ENCODE measurements at regions not wholly inside any gene's neighbourhood (a gene's known extent, or its start where the extent isn't known, plus 50 kb on each side); places are given as distances from the start of the nearest gene placed in this dataset.

DNA sequence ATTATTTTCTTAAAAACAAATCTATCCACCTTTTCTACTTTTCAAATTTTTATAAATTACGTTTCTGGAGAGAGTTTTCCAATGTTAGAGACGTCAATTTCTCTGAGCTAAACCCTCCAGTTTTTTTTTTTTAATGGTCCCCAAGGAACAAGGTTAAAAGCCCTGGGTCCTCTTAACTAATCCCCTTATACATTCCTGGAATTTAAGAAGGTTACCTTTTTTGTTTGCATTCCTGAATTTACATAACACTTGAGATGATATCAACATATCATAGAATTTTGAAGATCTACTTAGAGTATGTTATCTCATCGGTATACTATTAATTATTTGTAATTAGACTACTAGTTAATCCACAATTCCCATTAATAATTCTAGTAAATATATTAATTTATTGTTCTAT, 662.2 kb upstream of the LRFN5 start:
- TF ChIP-seq ZNF274 (IDR thresholded peaks at IDR 0.05; ENCODE audit: low read depth, low read length) (no peak), SUZ12 (IDR thresholded peaks at IDR 0.05; ENCODE audit: extremely low read depth, insufficient read depth, insufficient read length) (no peak), YY1 (IDR thresholded peaks at IDR 0.05; ENCODE audit: insufficient read depth, insufficient read length) (no peak)
